HG02970 (cell line): ENCODE measurements at regions not wholly inside any gene's neighbourhood (a gene's known extent, or its start where the extent isn't known, plus 50 kb on each side); places are given as distances from the start of the nearest gene placed in this dataset.
"Not testable (repeated sequence)": the region's sequence is repeated elsewhere in the genome, so short reads cannot be mapped to it uniquely, and the experiment has no call there.

ENCODE experiments used
- ATAC-seq: cut with Tn5 transposase; IDR thresholded peaks from one replicate; pipeline ENCODE4 v1.9.1; 2021; ENCODE audit warnings: mild to moderate bottlenecking, moderate library complexity, moderate number of reproducible peaks; ENCODE audit not compliant: unreplicated experiment, low FRiP score

GRCh38 chr2:82143343-82143742, 1838.8 kb upstream of the LRRTM1 start:
- no peak for ATAC-seq

GRCh38 chr2:82139979-82140611, 1835.5 kb upstream of the LRRTM1 start:
- no peak for ATAC-seq

GRCh38 chr2:82137441-82137840, 1832.9 kb upstream of the LRRTM1 start:
- ATAC-seq = no peak

GRCh38 chr2:82128051-82128450, 1823.5 kb upstream of the LRRTM1 start:
- no peak for ATAC-seq

GRCh38 chr2:82124629-82125028, 1820.1 kb upstream of the LRRTM1 start:
- no peak for ATAC-seq

GRCh38 chr2:82120654-82121053, 1816.1 kb upstream of the LRRTM1 start:
- ATAC-seq = no peak

- ATAC-seq = no peak
These were observed 1815.6 kb upstream of the LRRTM1 start for GRCh38 chr2:82120115-82120514.

- no peak for ATAC-seq
These were observed 1804.9 kb upstream of the LRRTM1 start for GRCh38 chr2:82109418-82109817.

- no peak for ATAC-seq
These were observed 1794.1 kb upstream of the LRRTM1 start for GRCh38 chr2:82098617-82099016.

GRCh38 chr2:82089518-82089917, 1785.0 kb upstream of the LRRTM1 start:
- ATAC-seq = no peak

- no peak for ATAC-seq
These were observed 1780.3 kb upstream of the LRRTM1 start for GRCh38 chr2:82084679-82085392.

- ATAC-seq = no peak
These were observed 1771.3 kb upstream of the LRRTM1 start for GRCh38 chr2:82075875-82076274.

GRCh38 chr2:82062463-82062862, 1757.9 kb upstream of the LRRTM1 start:
- ATAC-seq = no peak

- ATAC-seq = no peak
These were observed 1751.3 kb upstream of the LRRTM1 start for GRCh38 chr2:82055846-82056245.

- ATAC-seq = no peak
These were observed 1739.3 kb upstream of the LRRTM1 start for GRCh38 chr2:82043867-82044266.

GRCh38 chr2:82027921-82028615, 1723.5 kb upstream of the LRRTM1 start:
- no peak for ATAC-seq

GRCh38 chr2:82023710-82024109, 1719.2 kb upstream of the LRRTM1 start:
- ATAC-seq = no peak

GRCh38 chr2:82013641-82014040, 1709.1 kb upstream of the LRRTM1 start:
- no peak for ATAC-seq

GRCh38 chr2:82007071-82007664, 1702.6 kb upstream of the LRRTM1 start:
- ATAC-seq = no peak

GRCh38 chr2:82005889-82006288, 1701.3 kb upstream of the LRRTM1 start:
- not testable (repeated sequence) for ATAC-seq

GRCh38 chr2:82001614-82002013, 1697.1 kb upstream of the LRRTM1 start:
- no peak for ATAC-seq
